ENCODE measurements at regions not wholly inside any gene's neighbourhood (a gene's known extent, or its start where the extent isn't known, plus 50 kb on each side); places are given as distances from the start of the nearest gene placed in this dataset.

- no peak for DNase-seq (ENCODE audit: low read depth)
- TF ChIP-seq, protein P1, sequence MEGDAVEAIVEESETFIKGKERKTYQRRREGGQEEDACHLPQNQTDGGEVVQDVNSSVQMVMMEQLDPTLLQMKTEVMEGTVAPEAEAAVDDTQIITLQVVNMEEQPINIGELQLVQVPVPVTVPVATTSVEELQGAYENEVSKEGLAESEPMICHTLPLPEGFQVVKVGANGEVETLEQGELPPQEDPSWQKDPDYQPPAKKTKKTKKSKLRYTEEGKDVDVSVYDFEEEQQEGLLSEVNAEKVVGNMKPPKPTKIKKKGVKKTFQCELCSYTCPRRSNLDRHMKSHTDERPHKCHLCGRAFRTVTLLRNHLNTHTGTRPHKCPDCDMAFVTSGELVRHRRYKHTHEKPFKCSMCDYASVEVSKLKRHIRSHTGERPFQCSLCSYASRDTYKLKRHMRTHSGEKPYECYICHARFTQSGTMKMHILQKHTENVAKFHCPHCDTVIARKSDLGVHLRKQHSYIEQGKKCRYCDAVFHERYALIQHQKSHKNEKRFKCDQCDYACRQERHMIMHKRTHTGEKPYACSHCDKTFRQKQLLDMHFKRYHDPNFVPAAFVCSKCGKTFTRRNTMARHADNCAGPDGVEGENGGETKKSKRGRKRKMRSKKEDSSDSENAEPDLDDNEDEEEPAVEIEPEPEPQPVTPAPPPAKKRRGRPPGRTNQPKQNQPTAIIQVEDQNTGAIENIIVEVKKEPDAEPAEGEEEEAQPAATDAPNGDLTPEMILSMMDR (conservative IDR thresholded peaks at IDR 0.05; ENCODE audit: low read depth, low read length) = no peak
- no peak overlapping the region for H3K4me3 ChIP-seq (ENCODE audit: low read length)
Observed at GRCh38 chr6:170137911-170138910, 152.7 kb downstream of the DLL1 start.

DNA sequence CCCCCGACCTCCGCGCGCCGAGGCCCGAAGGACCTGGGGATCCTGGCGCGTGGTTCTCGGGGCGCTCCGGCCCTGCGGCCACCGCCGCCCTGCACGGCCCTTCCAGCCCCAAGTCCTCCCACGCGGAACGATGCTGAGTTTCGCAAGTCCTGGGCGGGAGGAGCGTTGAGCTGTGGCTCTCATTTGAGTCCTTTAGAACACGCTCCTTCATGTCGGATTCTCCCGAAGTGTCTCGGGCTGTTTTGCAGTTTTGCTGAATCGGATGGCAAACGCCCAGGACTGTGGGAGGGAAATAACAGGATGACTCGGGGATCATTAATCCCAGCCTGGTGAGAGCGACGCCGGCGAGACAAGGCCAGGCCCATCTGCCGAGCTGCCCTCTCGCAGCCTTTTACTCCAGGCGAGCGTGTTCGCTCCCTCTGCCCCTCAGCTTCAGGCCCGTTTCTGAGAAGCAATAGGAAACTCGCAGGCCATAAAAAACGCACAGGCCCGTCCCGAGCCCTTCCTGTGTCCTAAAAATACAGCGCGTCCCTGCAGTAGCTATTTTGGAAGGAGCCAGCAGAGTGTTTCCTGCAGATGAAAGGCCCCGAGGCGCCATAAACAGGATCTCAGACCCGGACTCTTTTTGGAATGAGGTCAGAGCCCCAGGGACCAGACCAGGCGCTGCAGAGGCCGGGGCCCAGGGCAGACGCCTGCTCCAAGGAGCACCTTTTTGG lies 153.5 kb downstream of the DLL1 start:
- TF ChIP-seq, protein P1 (conservative IDR thresholded peaks at IDR 0.05; ENCODE audit: low read depth, low read length) = no peak
- no peak for DNase-seq (ENCODE audit: low read depth)
- no peak overlapping the region for H3K4me3 ChIP-seq (ENCODE audit: low read length)

DNA sequence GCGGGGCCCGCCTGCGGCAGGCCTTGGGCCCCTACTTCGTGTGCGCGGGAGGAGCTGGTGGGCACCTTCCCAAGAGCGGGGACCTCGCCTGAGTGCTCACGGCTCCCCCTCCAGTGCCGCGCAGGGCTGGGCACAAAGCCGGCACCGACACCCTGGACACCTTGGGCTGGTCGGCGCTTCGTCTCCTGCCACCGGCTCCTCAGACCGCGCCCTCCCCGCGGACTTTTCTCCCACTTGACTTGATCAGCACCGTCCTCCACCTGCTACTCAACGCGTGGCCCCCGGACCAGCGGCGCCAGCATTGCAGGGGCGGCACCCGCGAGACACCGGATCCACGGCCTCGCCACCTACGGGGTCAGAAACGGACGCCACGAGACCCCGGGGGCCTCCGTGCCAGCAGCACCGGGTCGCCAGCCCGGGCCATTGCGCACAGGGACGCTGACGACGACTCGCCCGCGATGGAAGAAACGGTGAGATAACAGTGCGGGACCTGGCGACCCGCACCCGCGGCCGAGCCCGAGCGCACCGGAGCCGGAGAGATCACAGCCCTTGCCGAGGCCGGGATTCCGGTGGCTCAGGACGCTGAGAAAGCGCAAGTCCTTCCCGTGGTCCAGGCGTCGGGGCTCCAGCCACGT lies 154.2 kb downstream of the DLL1 start:
- TF ChIP-seq, protein P1 (conservative IDR thresholded peaks at IDR 0.05; ENCODE audit: low read depth, low read length) = no peak
- no peak overlapping the region for H3K4me3 ChIP-seq (ENCODE audit: low read length)
- DNase-seq (ENCODE audit: low read depth) = no peak

- TF ChIP-seq, protein P1 (conservative IDR thresholded peaks at IDR 0.05; ENCODE audit: low read depth, low read length) = no peak
- H3K4me3 ChIP-seq (ENCODE audit: low read length) = no peak overlapping the region
- DNase-seq (ENCODE audit: low read depth) = no peak
Observed at GRCh38 chr6:170135821-170136471, 154.9 kb downstream of the DLL1 start.

- no peak for DNase-seq (ENCODE audit: low read depth)
- TF ChIP-seq, protein P1 (conservative IDR thresholded peaks at IDR 0.05; ENCODE audit: low read depth, low read length) = no peak
- no peak overlapping the region for H3K4me3 ChIP-seq (ENCODE audit: low read length)
Observed at GRCh38 chr6:170135461-170135820, 155.4 kb downstream of the DLL1 start.

GRCh38 chr6:170134471-170135440 lies 156.1 kb downstream of the DLL1 start:
- H3K4me3 ChIP-seq (ENCODE audit: low read length) = no peak overlapping the region
- no peak for DNase-seq (ENCODE audit: low read depth)
- TF ChIP-seq, protein P1 (conservative IDR thresholded peaks at IDR 0.05; ENCODE audit: low read depth, low read length) = no peak

Measured in retinal pigment epithelial cell (primary cell).